ENCODE measurements at regions not wholly inside any gene's neighbourhood (a gene's known extent, or its start where the extent isn't known, plus 50 kb on each side); places are given as distances from the start of the nearest gene placed in this dataset.

DNA sequence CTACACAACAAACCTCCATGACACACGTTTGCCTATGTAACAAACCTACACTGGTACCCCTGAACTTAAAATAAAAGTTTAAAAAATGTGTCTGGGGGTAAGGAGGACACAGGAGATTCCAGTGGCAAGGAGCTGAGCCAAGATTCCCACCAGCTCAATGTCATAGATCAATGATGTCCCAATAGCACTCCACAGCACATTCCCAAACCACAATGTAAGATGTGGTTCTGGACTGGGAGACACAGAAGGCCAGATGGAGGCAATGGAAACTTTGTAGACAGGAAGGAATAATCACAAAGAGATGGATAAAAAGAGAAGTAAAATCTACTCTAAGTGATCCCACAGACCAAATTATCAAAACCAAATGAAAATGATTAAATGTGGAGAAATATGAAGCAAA, 312.4 kb upstream of the SOX11 start:
- no peak overlapping the region for H3K4me3 ChIP-seq (ENCODE audit: low read length)
- no peaks in the 10 kb centered on the region for H3K4me1 ChIP-seq (ENCODE audit: control insufficient read depth, insufficient read depth, low read length)
- no peak overlapping the region for H3K9ac ChIP-seq (ENCODE audit: low read depth, low read length)
- H3K9me3 ChIP-seq (replicated peaks; ENCODE audit: low read length) = no peaks in the 10 kb centered on the region
- H3K36me3 ChIP-seq (ENCODE audit: insufficient read depth, low read length) = no peaks in the 10 kb centered on the region
- no peak overlapping the region for H3K4me2 ChIP-seq (ENCODE audit: low read length)
- H3K27me3 ChIP-seq (ENCODE audit: control insufficient read depth, insufficient read depth, low read length) = no peaks in the 10 kb centered on the region

DNA sequence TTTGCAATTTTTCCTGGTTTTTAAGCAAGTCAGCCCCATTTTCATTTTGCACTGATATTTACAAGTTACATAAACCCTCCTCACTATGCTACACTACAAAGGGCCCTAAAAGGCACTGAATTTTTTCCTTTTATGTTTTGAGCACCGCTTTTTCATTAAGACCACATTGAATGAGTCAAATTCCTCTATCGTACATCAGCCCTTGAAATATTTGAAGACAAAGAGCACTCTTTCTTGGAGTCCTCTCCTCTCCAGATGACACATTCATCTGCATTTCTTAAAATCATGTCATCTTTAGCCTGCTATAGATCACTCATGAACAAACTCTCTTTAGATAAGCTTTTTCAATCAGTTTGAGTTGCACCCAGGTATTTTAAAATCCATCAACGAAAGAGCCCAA, 306.6 kb upstream of the SOX11 start:
- Histone ChIP-seq H3K27me3 (ENCODE audit: control insufficient read depth, insufficient read depth, low read length) (no peaks in the 10 kb centered on the region), H3K4me1 (ENCODE audit: control insufficient read depth, insufficient read depth, low read length) (no peaks in the 10 kb centered on the region)

DNA sequence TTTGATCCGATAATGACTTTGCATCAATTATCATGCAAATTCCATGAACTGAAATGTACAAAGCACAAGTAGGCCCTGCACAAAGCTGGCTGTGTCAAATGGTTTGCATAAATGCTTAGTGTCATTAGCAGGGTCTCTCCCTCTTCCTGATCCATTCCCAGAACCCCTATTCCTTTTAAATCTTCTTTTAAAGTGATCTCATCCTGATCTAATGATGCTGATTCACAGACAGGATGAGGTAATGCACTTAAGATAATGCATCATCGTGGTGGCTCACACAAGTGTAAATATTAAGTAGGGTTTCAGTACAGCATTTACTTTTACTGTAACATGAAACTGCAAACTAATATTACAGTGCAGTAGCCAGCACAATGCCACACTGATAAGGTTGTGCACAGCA, 304.8 kb upstream of the SOX11 start:
- H3K4me3 ChIP-seq (ENCODE audit: low read length) = no peak overlapping the region
- no peaks in the 10 kb centered on the region for H3K27me3 ChIP-seq (ENCODE audit: control insufficient read depth, insufficient read depth, low read length)
- no peak overlapping the region for H3K4me2 ChIP-seq (ENCODE audit: low read length)
- H3K36me3 ChIP-seq (ENCODE audit: insufficient read depth, low read length) = no peaks in the 10 kb centered on the region
- H3K9me3 ChIP-seq (replicated peaks; ENCODE audit: low read length) = no peaks in the 10 kb centered on the region
- no peaks in the 10 kb centered on the region for H3K4me1 ChIP-seq (ENCODE audit: control insufficient read depth, insufficient read depth, low read length)
- no peak overlapping the region for H3K9ac ChIP-seq (ENCODE audit: low read depth, low read length)

More for the DNA sequence above, 306.6 kb upstream of the SOX11 start:
- Histone ChIP-seq H3K4me3 (ENCODE audit: low read length) (no peak overlapping the region), H3K9ac (ENCODE audit: low read depth, low read length) (no peak overlapping the region), H3K4me2 (ENCODE audit: low read length) (no peak overlapping the region), H3K36me3 (ENCODE audit: insufficient read depth, low read length) (no peaks in the 10 kb centered on the region), H3K9me3 (replicated peaks; ENCODE audit: low read length) (no peaks in the 10 kb centered on the region)

DNA sequence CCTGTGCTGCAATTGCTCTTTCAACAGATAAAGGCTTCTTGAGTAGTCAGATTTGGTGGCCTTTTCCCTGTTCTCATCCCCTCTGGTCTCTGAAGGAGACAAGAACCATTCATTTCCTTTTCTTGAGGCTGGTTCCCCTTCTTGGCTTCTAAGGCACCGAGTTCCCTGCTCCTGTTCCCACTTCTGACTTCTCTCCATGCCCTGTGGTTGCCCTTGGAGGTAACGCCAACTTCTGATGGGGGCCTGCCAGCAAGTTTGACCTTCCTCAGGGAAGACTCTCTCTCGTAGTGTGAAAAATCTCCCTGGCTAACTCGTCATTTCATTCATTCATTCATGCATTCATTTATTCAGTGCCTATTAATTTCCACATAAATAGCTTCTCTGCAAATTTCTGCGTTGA, 302.4 kb upstream of the SOX11 start:
- no peaks in the 10 kb centered on the region for H3K27me3 ChIP-seq (ENCODE audit: control insufficient read depth, insufficient read depth, low read length)
- H3K4me1 ChIP-seq (ENCODE audit: control insufficient read depth, insufficient read depth, low read length) = no peaks in the 10 kb centered on the region
- H3K4me2 ChIP-seq (ENCODE audit: low read length) = no peak overlapping the region
- no peaks in the 10 kb centered on the region for H3K36me3 ChIP-seq (ENCODE audit: insufficient read depth, low read length)
- H3K4me3 ChIP-seq (ENCODE audit: low read length) = no peak overlapping the region
- H3K9me3 ChIP-seq (replicated peaks; ENCODE audit: low read length) = no peaks in the 10 kb centered on the region
- no peak overlapping the region for H3K9ac ChIP-seq (ENCODE audit: low read depth, low read length)

DNA sequence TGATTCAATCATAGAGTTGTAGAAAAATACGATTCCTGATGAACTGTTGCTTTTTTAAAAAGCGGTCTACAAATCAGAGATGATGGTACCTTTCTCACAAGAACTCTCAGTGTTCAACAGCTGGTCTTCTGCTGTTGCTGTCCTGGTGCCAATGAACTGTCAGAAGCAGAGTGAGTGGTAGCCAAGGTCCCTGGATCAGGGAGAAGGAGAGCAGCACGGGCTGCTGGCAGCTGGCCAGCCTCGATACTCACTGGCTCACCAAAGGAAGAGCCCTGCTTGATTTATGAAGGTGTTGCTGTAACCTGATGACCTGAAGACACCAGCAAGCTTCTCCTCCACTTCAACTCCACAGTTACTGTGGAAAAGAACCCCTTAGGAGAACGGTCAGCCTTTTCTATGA, 300.8 kb upstream of the SOX11 start:
- Histone ChIP-seq H3K36me3 (ENCODE audit: insufficient read depth, low read length) (no peaks in the 10 kb centered on the region), H3K27me3 (ENCODE audit: control insufficient read depth, insufficient read depth, low read length) (no peaks in the 10 kb centered on the region), H3K4me3 (ENCODE audit: low read length) (no peak overlapping the region), H3K4me2 (ENCODE audit: low read length) (no peak overlapping the region), H3K9ac (ENCODE audit: low read depth, low read length) (no peak overlapping the region), H3K9me3 (replicated peaks; ENCODE audit: low read length) (no peaks in the 10 kb centered on the region), H3K4me1 (ENCODE audit: control insufficient read depth, insufficient read depth, low read length) (no peaks in the 10 kb centered on the region)

DNA sequence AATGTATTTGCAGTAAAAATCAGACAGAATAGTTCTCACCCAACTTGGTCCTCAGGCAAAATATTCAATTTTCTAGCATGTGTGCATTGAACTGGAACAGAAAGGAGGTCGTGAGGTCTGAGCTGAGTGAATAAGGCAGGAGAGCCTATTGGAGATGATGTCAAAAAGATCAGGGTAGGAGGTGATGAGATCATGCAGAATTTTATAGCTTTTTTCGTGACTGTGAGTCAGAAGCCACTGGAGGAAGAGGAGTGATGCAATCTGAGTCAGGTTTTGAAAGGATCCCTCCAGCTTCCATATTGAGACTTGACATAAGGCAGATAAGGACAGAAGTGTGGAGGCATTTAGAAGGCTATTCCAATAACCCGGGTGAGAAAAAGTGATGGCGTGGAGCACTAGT, 299.5 kb upstream of the SOX11 start:
- Histone ChIP-seq H3K9ac (ENCODE audit: low read depth, low read length) (no peak overlapping the region), H3K4me2 (ENCODE audit: low read length) (no peak overlapping the region), H3K4me1 (ENCODE audit: control insufficient read depth, insufficient read depth, low read length) (no peaks in the 10 kb centered on the region), H3K4me3 (ENCODE audit: low read length) (no peak overlapping the region), H3K36me3 (ENCODE audit: insufficient read depth, low read length) (no peaks in the 10 kb centered on the region), H3K27me3 (ENCODE audit: control insufficient read depth, insufficient read depth, low read length) (no peaks in the 10 kb centered on the region), H3K9me3 (replicated peaks; ENCODE audit: low read length) (no peaks in the 10 kb centered on the region)

DNA sequence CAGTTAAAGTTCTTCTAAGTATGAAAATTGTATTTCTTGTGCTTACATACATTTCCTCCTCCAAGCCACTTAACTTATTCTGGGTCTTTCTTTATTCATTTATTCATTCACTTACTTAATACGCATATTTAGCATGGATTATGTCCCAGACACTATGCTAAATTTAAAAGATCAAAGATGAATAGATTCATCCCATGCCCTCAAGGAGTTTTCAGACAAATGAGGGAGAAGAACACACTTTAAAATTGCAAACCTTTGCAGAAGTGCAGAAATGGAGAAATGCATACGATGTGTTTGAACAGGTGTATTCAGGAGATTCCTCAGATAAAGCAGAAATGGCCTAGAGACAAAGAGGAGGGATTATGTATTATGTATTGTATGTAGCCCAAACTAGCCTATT, 298.7 kb upstream of the SOX11 start:
- Histone ChIP-seq H3K27me3 (ENCODE audit: control insufficient read depth, insufficient read depth, low read length) (no peaks in the 10 kb centered on the region), H3K4me3 (ENCODE audit: low read length) (no peak overlapping the region), H3K4me2 (ENCODE audit: low read length) (no peak overlapping the region), H3K36me3 (ENCODE audit: insufficient read depth, low read length) (no peaks in the 10 kb centered on the region), H3K4me1 (ENCODE audit: control insufficient read depth, insufficient read depth, low read length) (no peaks in the 10 kb centered on the region), H3K9me3 (replicated peaks; ENCODE audit: low read length) (no peaks in the 10 kb centered on the region), H3K9ac (ENCODE audit: low read depth, low read length) (no peak overlapping the region)

DNA sequence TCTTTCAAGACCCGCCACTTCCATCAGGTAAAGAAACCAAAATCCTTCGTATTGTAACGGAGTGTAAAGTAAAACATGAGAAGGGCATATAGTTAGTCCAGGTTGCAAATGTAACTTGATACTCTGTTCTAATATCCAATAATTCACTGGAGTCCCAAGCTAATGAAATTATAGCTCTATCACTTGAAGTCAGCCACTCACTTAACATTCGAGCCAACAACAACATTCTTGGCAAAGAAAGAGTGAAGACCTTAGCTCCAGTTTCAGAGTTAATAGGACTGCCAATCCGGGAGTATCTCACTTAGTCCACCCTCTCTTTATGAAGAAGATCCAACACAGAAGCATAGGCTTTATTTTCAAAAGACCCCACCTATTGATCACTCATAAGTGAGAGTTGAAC, 298.0 kb upstream of the SOX11 start:
- H3K9me3 ChIP-seq (replicated peaks; ENCODE audit: low read length) = no peaks in the 10 kb centered on the region
- no peak overlapping the region for H3K4me2 ChIP-seq (ENCODE audit: low read length)
- no peak overlapping the region for H3K9ac ChIP-seq (ENCODE audit: low read depth, low read length)
- no peak overlapping the region for H3K4me3 ChIP-seq (ENCODE audit: low read length)
- no peaks in the 10 kb centered on the region for H3K36me3 ChIP-seq (ENCODE audit: insufficient read depth, low read length)
- H3K4me1 ChIP-seq (ENCODE audit: control insufficient read depth, insufficient read depth, low read length) = no peaks in the 10 kb centered on the region
- H3K27me3 ChIP-seq (ENCODE audit: control insufficient read depth, insufficient read depth, low read length) = no peaks in the 10 kb centered on the region

DNA sequence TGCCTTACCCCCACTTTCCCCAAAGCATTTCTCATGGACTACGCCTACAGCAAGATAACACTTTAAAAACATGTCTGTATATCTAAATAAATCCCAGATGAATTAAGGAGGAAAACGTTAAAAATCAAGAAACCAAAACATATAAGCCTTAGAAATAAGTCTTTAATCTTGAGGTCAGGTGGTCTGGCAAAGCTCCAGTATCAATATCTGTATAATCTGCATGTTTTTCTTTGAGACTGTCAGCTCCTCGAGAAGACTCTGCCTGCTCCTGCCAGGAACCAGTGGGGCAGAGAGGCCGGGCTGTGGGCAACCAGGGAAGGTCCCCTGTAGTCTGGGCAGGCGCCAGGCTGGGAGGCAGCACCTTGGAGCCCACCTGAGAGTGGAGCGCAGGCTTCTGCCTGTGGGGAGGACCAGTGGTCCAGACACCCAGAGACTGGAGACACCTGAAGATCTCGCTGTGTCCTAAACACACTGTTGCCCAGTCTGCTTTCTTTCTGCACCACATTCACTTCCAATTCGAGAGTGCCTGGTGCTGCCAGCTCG, 291.0 kb upstream of the SOX11 start:
- Histone ChIP-seq H3K27me3 (ENCODE audit: control insufficient read depth, insufficient read depth, low read length) (no peaks in the 10 kb centered on the region), H3K36me3 (ENCODE audit: insufficient read depth, low read length) (no peaks in the 10 kb centered on the region), H3K4me1 (ENCODE audit: control insufficient read depth, insufficient read depth, low read length) (no peaks in the 10 kb centered on the region), H3K9me3 (replicated peaks; ENCODE audit: low read length) (no peaks in the 10 kb centered on the region), H3K9ac (ENCODE audit: low read depth, low read length) (no peak overlapping the region), H3K4me3 (ENCODE audit: low read length) (no peak overlapping the region), H3K4me2 (ENCODE audit: low read length) (no peak overlapping the region)

DNA sequence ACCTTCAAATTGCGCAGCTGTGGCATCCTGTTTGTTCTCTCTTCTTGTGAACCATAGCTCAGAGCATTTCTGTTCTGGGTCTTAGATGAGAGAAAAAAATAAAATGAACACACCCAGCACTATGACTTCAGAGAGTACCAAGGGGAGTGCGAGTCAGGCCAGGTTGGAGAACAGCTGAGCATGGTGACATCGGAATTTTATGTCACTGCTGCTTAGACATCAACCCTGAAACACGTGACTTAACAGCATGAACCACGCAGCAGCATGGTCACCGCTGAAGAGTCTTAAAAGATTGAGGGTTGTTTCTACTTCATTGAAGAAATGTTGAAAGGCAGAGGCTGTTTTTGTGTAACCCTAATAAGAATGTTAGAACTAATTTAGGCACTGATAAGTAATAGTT, 288.8 kb upstream of the SOX11 start:
- Histone ChIP-seq H3K9ac (ENCODE audit: low read depth, low read length) (no peak overlapping the region), H3K4me2 (ENCODE audit: low read length) (no peak overlapping the region), H3K9me3 (replicated peaks; ENCODE audit: low read length) (no peaks in the 10 kb centered on the region), H3K27me3 (ENCODE audit: control insufficient read depth, insufficient read depth, low read length) (no peaks in the 10 kb centered on the region), H3K36me3 (ENCODE audit: insufficient read depth, low read length) (no peaks in the 10 kb centered on the region), H3K4me3 (ENCODE audit: low read length) (no peak overlapping the region), H3K4me1 (ENCODE audit: control insufficient read depth, insufficient read depth, low read length) (no peaks in the 10 kb centered on the region)

DNA sequence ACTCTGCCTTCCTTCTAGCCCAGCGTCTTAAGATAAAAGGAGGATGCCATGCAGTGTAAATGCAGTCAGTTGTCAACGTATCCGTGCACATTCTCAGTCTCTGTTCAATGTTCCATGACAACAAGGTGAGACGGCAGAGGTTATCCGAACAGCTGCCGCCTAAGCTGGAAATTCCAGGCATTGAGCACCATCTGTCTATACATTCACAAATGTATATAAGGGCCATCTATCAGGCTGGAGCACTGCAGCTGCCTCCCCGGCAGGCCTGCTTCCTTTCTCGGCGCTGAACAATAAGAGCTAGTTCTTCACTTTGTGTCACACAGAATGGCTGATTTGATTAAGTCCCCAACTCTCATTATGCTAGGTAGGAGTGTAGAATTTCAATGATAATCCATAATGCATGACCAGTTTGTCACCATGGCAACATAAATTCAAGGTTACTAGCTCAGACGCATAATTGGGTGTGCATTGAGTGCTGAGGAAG, 282.2 kb upstream of the SOX11 start:
- H3K4me2 ChIP-seq (ENCODE audit: low read length) = no peak overlapping the region
- no peak overlapping the region for H3K4me3 ChIP-seq (ENCODE audit: low read length)
- no peak overlapping the region for H3K9ac ChIP-seq (ENCODE audit: low read depth, low read length)
- H3K9me3 ChIP-seq (replicated peaks; ENCODE audit: low read length) = no peaks in the 10 kb centered on the region
- H3K27me3 ChIP-seq (ENCODE audit: control insufficient read depth, insufficient read depth, low read length) = no peaks in the 10 kb centered on the region
- H3K36me3 ChIP-seq (ENCODE audit: insufficient read depth, low read length) = no peaks in the 10 kb centered on the region
- H3K4me1 ChIP-seq (ENCODE audit: control insufficient read depth, insufficient read depth, low read length) = no peaks in the 10 kb centered on the region

DNA sequence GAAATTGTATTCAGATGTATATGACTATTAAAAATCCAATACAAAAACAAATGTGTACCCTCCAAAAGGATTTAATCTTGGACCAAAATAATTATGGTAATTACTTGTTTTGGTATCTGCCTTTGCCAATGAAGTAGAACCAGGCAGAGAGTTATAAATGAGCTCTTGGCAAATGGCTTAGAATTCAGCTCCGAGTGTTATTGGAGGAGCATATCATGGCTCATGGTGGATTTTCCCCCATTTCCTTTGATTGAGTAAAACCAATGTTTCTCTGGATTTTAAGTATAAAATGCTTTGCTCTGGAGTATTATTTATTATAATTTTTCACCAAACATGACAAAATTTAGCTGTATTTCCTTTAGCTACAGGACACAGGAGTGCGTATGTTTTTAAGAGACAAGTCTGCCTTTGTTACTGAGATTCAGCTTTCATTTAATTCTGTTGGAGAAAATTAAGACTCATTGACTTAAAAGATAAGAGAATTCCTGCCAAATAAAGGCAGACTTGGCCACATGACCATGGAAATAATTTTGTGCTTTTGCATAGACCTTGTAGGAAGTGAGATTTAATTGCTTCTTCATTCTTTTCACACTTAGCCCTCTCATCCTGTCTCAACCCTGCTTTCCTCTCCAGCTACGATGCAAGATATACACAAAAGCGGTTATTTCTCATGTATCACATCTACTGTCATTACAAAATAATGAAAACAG, 281.0 kb upstream of the SOX11 start:
- H3K9ac ChIP-seq (ENCODE audit: low read depth, low read length) = no peak overlapping the region
- H3K9me3 ChIP-seq (replicated peaks; ENCODE audit: low read length) = no peaks in the 10 kb centered on the region
- no peaks in the 10 kb centered on the region for H3K36me3 ChIP-seq (ENCODE audit: insufficient read depth, low read length)
- no peaks in the 10 kb centered on the region for H3K4me1 ChIP-seq (ENCODE audit: control insufficient read depth, insufficient read depth, low read length)
- H3K4me2 ChIP-seq (ENCODE audit: low read length) = no peak overlapping the region
- H3K27me3 ChIP-seq (ENCODE audit: control insufficient read depth, insufficient read depth, low read length) = no peaks in the 10 kb centered on the region
- H3K4me3 ChIP-seq (ENCODE audit: low read length) = no peak overlapping the region

All from skeletal muscle satellite cell (primary cell).